HL-60 (cell line): ENCODE measurements at regions not wholly inside any gene's neighbourhood (a gene's known extent, or its start where the extent isn't known, plus 50 kb on each side); places are given as distances from the start of the nearest gene placed in this dataset.

ENCODE experiments used
- CTCF ChIP-seq: IDR thresholded peaks from one replicate; pipeline ENCODE4 v1.5.1; 2011; ENCODE audit warnings: low read length, control low read depth, inconsistent platforms; ENCODE audit not compliant: insufficient read depth
- POLR2AphosphoS5 ChIP-seq: IDR thresholded peaks from 2 replicates; pipeline ENCODE4 v1.6.1; 2012; ENCODE audit warnings: low read depth
- REST ChIP-seq: IDR thresholded peaks from 2 replicates; pipeline ENCODE4 v1.6.1; 2012; ENCODE audit warnings: low read depth; ENCODE audit not compliant: insufficient replicate concordance
- SPI1 ChIP-seq: IDR thresholded peaks from 2 replicates; pipeline ENCODE4 v1.6.1; 2012; ENCODE audit warnings: low read depth, mild to moderate bottlenecking, borderline replicate concordance

GRCh38 chr6:50585441-50586330 is 127.6 kb upstream of the TFAP2D start:
- TF ChIP-seq CTCF, result no peak
- no peak for TF ChIP-seq POLR2AphosphoS5
- no peak for TF ChIP-seq REST
- no peak for TF ChIP-seq SPI1
